IPS-NIHi7 (cell line): ENCODE measurements at regions not wholly inside any gene's neighbourhood (a gene's known extent, or its start where the extent isn't known, plus 50 kb on each side); places are given as distances from the start of the nearest gene placed in this dataset.
A peak's percentile ranks its signal among the peaks of the same experiment; 100 is the strongest.

Experiments
- DNase-seq: peaks from one replicate; pipeline ENCODE4 v3.0.0; 2012; ENCODE audit warnings: mixed read lengths; ENCODE audit errors: extremely low spot score

GRCh38 chr6:144578385-144579350 lies 293.5 kb downstream of the UTRN start:
- no peak for DNase-seq

- no peak for DNase-seq
Measured at GRCh38 chr6:144580039-144580438, 294.9 kb downstream of the UTRN start.

GRCh38 chr6:144580771-144581170 lies 295.6 kb downstream of the UTRN start:
- no peak for DNase-seq

GRCh38 chr6:144581812-144582537 lies 296.8 kb downstream of the UTRN start:
- DNase-seq = peak; percentile 32

- DNase-seq = no peak
Measured at GRCh38 chr6:144582939-144583613, 297.9 kb downstream of the UTRN start.

GRCh38 chr6:144583614-144583954 lies 298.4 kb downstream of the UTRN start:
- no peak for DNase-seq

GRCh38 chr6:144585217-144585814 lies 300.2 kb downstream of the UTRN start:
- no peak for DNase-seq

- no peak for DNase-seq
Measured at GRCh38 chr6:144586986-144587385, 301.9 kb downstream of the UTRN start.

GRCh38 chr6:144588697-144589325 lies 303.7 kb downstream of the UTRN start:
- DNase-seq = no peak

GRCh38 chr6:144590532-144590931 lies 305.4 kb downstream of the UTRN start:
- no peak for DNase-seq

GRCh38 chr6:144593392-144593791 lies 308.3 kb downstream of the UTRN start:
- DNase-seq = no peak

- no peak for DNase-seq
Measured at GRCh38 chr6:144594585-144594984, 309.4 kb downstream of the UTRN start.

GRCh38 chr6:144595266-144595665 lies 310.1 kb downstream of the UTRN start:
- DNase-seq = no peak

- DNase-seq = no peak
Measured at GRCh38 chr6:144597511-144597910, 312.4 kb downstream of the UTRN start.

GRCh38 chr6:144599615-144600014 lies 314.5 kb downstream of the UTRN start:
- no peak for DNase-seq

- DNase-seq = no peak
Measured at GRCh38 chr6:144601221-144601620, 316.1 kb downstream of the UTRN start.

- DNase-seq = no peak
Measured at GRCh38 chr6:144602523-144603180, 317.5 kb downstream of the UTRN start.

- no peak for DNase-seq
Measured at GRCh38 chr6:144606083-144606482, 320.9 kb downstream of the UTRN start.

GRCh38 chr6:144607998-144608735 lies 323.0 kb downstream of the UTRN start:
- no peak for DNase-seq

GRCh38 chr6:144612811-144613210 lies 327.7 kb downstream of the UTRN start:
- no peak for DNase-seq
